GDM1 (cell line): ENCODE measurements at regions not wholly inside any gene's neighbourhood (a gene's known extent, or its start where the extent isn't known, plus 50 kb on each side); places are given as distances from the start of the nearest gene placed in this dataset.
"Not testable (repeated sequence)": the region's sequence is repeated elsewhere in the genome, so short reads cannot be mapped to it uniquely, and the experiment has no call there.

ENCODE experiments used
- DNase-seq: peaks from one replicate; lab custom pipeline; 2025; lab: John Stamatoyannopoulos, UW

GRCh38 chr2:188645986-188646385 lies 328.2 kb upstream of the COL3A1 start:
- no peak for DNase-seq

- no peak for DNase-seq
Measured at GRCh38 chr2:188647430-188648070, 326.6 kb upstream of the COL3A1 start.

GRCh38 chr2:188659656-188660406 lies 314.3 kb upstream of the COL3A1 start:
- no peak for DNase-seq

GRCh38 chr2:188663301-188663700 lies 310.9 kb upstream of the COL3A1 start:
- DNase-seq: no peak

GRCh38 chr2:188664416-188664815 lies 309.8 kb upstream of the COL3A1 start:
- no peak for DNase-seq

- no peak for DNase-seq
Measured at GRCh38 chr2:188664951-188665595, 309.1 kb upstream of the COL3A1 start.

GRCh38 chr2:188665727-188666304 lies 308.4 kb upstream of the COL3A1 start:
- no peak for DNase-seq

GRCh38 chr2:188666503-188666902 lies 307.7 kb upstream of the COL3A1 start:
- DNase-seq: no peak

- no peak for DNase-seq
Measured at GRCh38 chr2:188668017-188668680, 306.0 kb upstream of the COL3A1 start.

- no peak for DNase-seq
Measured at GRCh38 chr2:188675391-188676009, 298.7 kb upstream of the COL3A1 start.

- no peak for DNase-seq
Measured at GRCh38 chr2:188676010-188676400, 298.2 kb upstream of the COL3A1 start.

- no peak for DNase-seq
Measured at GRCh38 chr2:188677142-188677541, 297.0 kb upstream of the COL3A1 start.

GRCh38 chr2:188678882-188679281 lies 295.3 kb upstream of the COL3A1 start:
- DNase-seq: no peak

- no peak for DNase-seq
Measured at GRCh38 chr2:188682838-188683237, 291.3 kb upstream of the COL3A1 start.

- no peak for DNase-seq
Measured at GRCh38 chr2:188684795-188685194, 289.4 kb upstream of the COL3A1 start.

GRCh38 chr2:188693111-188693510 lies 281.1 kb upstream of the COL3A1 start:
- DNase-seq: no peak

GRCh38 chr2:188693771-188694170 lies 280.4 kb upstream of the COL3A1 start:
- no peak for DNase-seq

- no peak for DNase-seq
Measured at GRCh38 chr2:188695953-188696352, 278.2 kb upstream of the COL3A1 start.

- DNase-seq: not testable (repeated sequence)
Measured at GRCh38 chr2:188698151-188698550, 276.0 kb upstream of the COL3A1 start.

GRCh38 chr2:188701836-188702235 lies 272.3 kb upstream of the COL3A1 start:
- no peak for DNase-seq

GRCh38 chr2:188705191-188705590 lies 269.0 kb upstream of the COL3A1 start:
- DNase-seq: no peak

GRCh38 chr2:188713961-188714360 lies 260.2 kb upstream of the COL3A1 start:
- no peak for DNase-seq
